Fibroblast of the aortic adventitia (primary cell): ENCODE measurements at regions not wholly inside any gene's neighbourhood (a gene's known extent, or its start where the extent isn't known, plus 50 kb on each side); places are given as distances from the start of the nearest gene placed in this dataset.

ENCODE experiments used
- DNase-seq: peaks from one replicate; pipeline ENCODE4 v3.0.0-alpha.2; 2010; ENCODE audit warnings: low read depth
- H3K4me3 ChIP-seq: 2 replicates; pipeline ENCODE4 v1.5.1; 2011; ENCODE audit warnings: low read depth, mild to moderate bottlenecking, control low read depth, low read length, moderate library complexity
- CTCF ChIP-seq: IDR thresholded peaks from 2 replicates; pipeline ENCODE4 v1.5.1; 2011; ENCODE audit warnings: mild to moderate bottlenecking, low read length, control low read depth, inconsistent platforms; ENCODE audit not compliant: insufficient read depth

GRCh38 chr6:48979806-48980205, 483.2 kb downstream of the MMUT start:
- no peak for DNase-seq
- H3K4me3 ChIP-seq, result no peak overlapping the region
- no peak for TF ChIP-seq CTCF

- DNase-seq, result no peak
- no peak overlapping the region for H3K4me3 ChIP-seq
- TF ChIP-seq CTCF, result no peak
Observed at GRCh38 chr6:48979085-48979484, 484.0 kb downstream of the MMUT start.

- no peak overlapping the region for H3K4me3 ChIP-seq
- DNase-seq, result peak; percentile 48
- TF ChIP-seq CTCF, result no peak
Observed at GRCh38 chr6:48978016-48978415, 485.0 kb downstream of the MMUT start.

- DNase-seq, result peak; percentile 20
- TF ChIP-seq CTCF, result no peak
- H3K4me3 ChIP-seq, result no peak overlapping the region
Observed at GRCh38 chr6:48977573-48977972, 485.5 kb downstream of the MMUT start.

GRCh38 chr6:48973491-48973890, 489.6 kb downstream of the MMUT start:
- peak; percentile 18 for DNase-seq
- no peak overlapping the region for H3K4me3 ChIP-seq
- TF ChIP-seq CTCF, result no peak

GRCh38 chr6:48961781-48962415, 501.2 kb downstream of the MMUT start:
- no peak overlapping the region for H3K4me3 ChIP-seq
- no peak for TF ChIP-seq CTCF
- DNase-seq, result no peak

GRCh38 chr6:48959251-48960060, 503.6 kb downstream of the MMUT start:
- no peak for TF ChIP-seq CTCF
- DNase-seq, result no peak

More at GRCh38 chr6:48959251-48960060, 503.6 kb downstream of the MMUT start:
- no peak overlapping the region for H3K4me3 ChIP-seq
